ENCODE measurements at regions not wholly inside any gene's neighbourhood (a gene's known extent, or its start where the extent isn't known, plus 50 kb on each side); places are given as distances from the start of the nearest gene placed in this dataset.

DNA sequence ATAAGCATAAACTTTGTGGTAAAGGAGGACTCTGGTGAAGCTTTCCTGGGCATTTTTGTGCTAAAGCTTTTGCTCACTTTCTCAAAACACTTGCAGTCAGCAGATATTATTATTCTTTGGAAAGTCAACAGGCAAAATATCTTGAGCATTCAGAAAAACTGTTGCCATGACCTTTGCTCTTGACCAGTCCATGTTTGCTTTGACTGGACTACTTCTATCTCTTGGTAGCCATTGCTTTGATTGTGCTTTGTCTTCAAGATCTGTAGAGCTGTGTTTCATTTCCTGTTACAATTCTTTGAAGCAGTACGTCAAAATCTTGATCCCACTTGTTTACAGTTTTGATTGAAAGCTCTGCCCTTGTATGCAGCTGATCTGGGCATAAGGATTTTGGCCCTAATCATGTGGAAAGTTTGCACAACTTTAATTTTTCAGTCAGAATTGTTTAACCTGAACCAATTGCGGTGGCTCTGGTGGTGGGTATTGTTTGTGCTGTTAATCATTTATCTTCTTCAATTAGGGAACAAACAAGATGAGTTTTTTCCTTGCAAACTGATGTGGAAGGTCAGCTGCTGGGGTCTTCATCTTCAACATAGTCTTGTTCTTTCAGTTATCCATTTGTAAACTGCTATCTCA is 121.5 kb upstream of the NUDT6 start:
- ATAC-seq = no peak
- Histone ChIP-seq H3K4me1 (no peaks in the 10 kb centered on the region), H3K27ac (no peak overlapping the region), H3K27me3 (no peaks in the 10 kb centered on the region), H3K9me3 (peaks cover 0 to 3% (median 0%) of the 10 kb centered on the region in 4 donors), H3K4me3 (no peak overlapping the region), H3K36me3 (no peaks in the 10 kb centered on the region)
- intact Hi-C loops (cut with DNase I) = no loop called here
- no peak for DNase-seq
- FAIRE-seq = no peak
- WGBS, 2 donors = 33 to 40% methylated on average over 2 of the region's 2 CpGs
- TF ChIP-seq, protein P1, sequence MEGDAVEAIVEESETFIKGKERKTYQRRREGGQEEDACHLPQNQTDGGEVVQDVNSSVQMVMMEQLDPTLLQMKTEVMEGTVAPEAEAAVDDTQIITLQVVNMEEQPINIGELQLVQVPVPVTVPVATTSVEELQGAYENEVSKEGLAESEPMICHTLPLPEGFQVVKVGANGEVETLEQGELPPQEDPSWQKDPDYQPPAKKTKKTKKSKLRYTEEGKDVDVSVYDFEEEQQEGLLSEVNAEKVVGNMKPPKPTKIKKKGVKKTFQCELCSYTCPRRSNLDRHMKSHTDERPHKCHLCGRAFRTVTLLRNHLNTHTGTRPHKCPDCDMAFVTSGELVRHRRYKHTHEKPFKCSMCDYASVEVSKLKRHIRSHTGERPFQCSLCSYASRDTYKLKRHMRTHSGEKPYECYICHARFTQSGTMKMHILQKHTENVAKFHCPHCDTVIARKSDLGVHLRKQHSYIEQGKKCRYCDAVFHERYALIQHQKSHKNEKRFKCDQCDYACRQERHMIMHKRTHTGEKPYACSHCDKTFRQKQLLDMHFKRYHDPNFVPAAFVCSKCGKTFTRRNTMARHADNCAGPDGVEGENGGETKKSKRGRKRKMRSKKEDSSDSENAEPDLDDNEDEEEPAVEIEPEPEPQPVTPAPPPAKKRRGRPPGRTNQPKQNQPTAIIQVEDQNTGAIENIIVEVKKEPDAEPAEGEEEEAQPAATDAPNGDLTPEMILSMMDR (IDR thresholded peaks at IDR 0.05) = no peak

DNA sequence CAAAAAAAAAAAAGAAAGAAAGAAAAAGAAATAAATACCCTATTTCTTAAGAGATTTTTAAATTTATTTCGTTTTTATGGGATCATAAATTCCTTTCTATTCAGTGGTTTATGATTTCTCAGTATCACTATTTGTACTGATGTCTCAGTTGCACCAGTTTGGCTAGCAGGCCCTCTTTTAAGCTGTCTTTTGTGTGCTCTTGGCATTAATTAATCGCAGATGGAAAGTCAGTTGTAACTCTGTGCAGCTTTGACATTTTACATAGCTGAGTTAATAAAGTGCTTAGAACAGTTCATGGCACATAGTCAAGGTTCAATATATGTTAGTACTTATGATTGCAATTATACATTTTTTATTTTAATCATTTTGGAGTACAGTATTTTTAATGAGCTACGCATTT is 123.7 kb upstream of the NUDT6 start:
- intact Hi-C loops (cut with DNase I) = no loop called here
- 81 to 93% methylated on average over 3 of the region's 3 CpGs for WGBS, 2 donors
- no peak for FAIRE-seq
- peaks cover 0 to 3% (median 0%) of the 10 kb centered on the region in 4 donors for H3K9me3 ChIP-seq
- no peak for ATAC-seq
- no peak overlapping the region for H3K27ac ChIP-seq
- H3K27me3 ChIP-seq = no peaks in the 10 kb centered on the region
- no peak for DNase-seq
- peaks cover 0 to under 1% (median 0%) of the 10 kb centered on the region in 3 donors for H3K4me1 ChIP-seq
- no peak overlapping the region for H3K4me3 ChIP-seq
- TF ChIP-seq, protein P1 (IDR thresholded peaks at IDR 0.05) = no peak
- no peaks in the 10 kb centered on the region for H3K36me3 ChIP-seq

DNA sequence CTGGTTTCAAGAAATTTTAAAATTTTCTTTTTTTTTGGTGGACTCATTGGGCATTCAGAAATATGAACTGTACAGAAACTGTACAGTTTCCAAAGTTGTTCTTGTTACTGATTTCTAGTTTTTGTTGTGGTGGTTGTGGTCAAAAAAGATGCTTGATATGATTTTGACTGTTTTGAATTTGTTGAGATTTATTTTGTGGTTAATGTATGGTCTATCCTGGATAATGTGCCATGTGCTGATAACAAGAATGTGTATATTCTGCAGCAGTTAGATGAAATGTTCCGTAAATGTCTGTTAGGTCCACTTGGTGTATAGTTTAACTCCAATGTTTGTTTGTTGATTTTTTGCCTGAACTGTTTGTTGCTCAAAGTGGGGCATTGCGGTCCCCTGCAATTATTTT is 127.6 kb upstream of the NUDT6 start:
- no peak for FAIRE-seq
- Histone ChIP-seq H3K9me3 (no peaks in the 10 kb centered on the region), H3K36me3 (no peaks in the 10 kb centered on the region), H3K27ac (no peak overlapping the region), H3K4me3 (no peak overlapping the region), H3K4me1 (peaks cover 0 to 4% (median 0%) of the 10 kb centered on the region in 3 donors), H3K27me3 (no peaks in the 10 kb centered on the region)
- 97 to 100% methylated on average over 2 of the region's 2 CpGs for WGBS, 2 donors
- TF ChIP-seq, protein P1 (IDR thresholded peaks at IDR 0.05) = no peak
- intact Hi-C loops (cut with DNase I) = no loop called here
- ATAC-seq = no peak
- no peak for DNase-seq

DNA sequence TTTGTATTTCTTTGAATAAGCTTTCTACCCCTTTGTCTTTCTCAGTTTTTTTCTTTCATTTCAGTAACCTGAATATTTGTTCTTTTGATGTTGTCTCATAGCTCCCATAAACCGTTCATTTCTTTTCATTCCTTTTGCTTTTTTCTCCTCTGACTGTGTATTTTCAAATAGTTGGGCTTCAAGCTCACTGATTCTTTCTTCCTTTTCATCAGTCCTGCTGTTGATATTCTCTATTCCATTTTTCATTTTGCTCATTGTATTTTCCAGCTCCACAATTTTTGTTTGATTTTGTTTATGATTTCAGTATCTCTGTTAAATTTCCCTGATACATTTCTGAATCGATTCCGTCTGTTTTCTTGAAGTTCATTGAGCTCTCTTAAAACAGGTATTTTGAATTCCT is 129.6 kb upstream of the NUDT6 start:
- ATAC-seq (no peak), FAIRE-seq (no peak), DNase-seq (no peak)
- H3K4me3 ChIP-seq = no peak overlapping the region
- intact Hi-C loops (cut with DNase I) = no loop called here
- no peak overlapping the region for H3K27ac ChIP-seq
- whole genome bisulfite sequencing, 2 donors = 96 to 98% methylated on average over 3 of the region's 3 CpGs
- no peaks in the 10 kb centered on the region for H3K27me3 ChIP-seq
- H3K36me3 ChIP-seq = no peaks in the 10 kb centered on the region
- TF ChIP-seq, protein P1 (IDR thresholded peaks at IDR 0.05) = no peak
- H3K9me3 ChIP-seq = no peaks in the 10 kb centered on the region
- H3K4me1 ChIP-seq = peaks cover 0 to 4% (median 0%) of the 10 kb centered on the region in 3 donors

DNA sequence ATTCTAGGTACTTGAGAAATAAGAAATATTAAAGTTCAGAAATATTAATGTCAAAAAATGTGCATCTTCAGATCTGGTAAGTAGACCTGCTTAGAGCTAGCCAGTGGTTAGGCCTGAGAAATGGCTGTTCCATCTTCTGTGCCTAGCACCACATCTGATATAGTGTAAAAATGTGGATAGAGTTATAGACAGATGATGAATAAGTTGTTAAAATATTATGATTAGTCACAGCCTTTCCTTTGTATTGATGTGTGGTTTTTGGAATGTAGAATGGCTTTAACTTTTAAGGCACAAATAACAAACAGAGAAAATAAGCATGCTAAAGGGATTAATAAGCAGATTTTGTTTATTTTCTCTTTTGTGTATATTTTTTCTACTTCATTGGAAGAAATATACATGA is 133.5 kb upstream of the NUDT6 start:
- FAIRE-seq = no peak
- TF ChIP-seq, protein P1 (IDR thresholded peaks at IDR 0.05) = no peak
- no peak overlapping the region for H3K4me3 ChIP-seq
- no peak for DNase-seq
- H3K4me1 ChIP-seq = peaks cover 0 to 4% (median 0%) of the 10 kb centered on the region in 3 donors
- no peaks in the 10 kb centered on the region for H3K27me3 ChIP-seq
- ATAC-seq = no peak
- no peaks in the 10 kb centered on the region for H3K9me3 ChIP-seq
- no peak overlapping the region for H3K27ac ChIP-seq
- intact Hi-C loops (cut with DNase I) = no loop called here
- H3K36me3 ChIP-seq = no peaks in the 10 kb centered on the region

Measured in pancreas (tissue), 10 donors.